Stimulated activated CD4-positive, alpha-beta T cell treated with anti-CD3 and anti-CD28 coated beads, Interleukin-12 subunit alpha, Interleukin-12 subunit beta, amount 100 ng/mL, for 24 hours (primary cell): ENCODE measurements at regions not wholly inside any gene's neighbourhood (a gene's known extent, or its start where the extent isn't known, plus 50 kb on each side); places are given as distances from the start of the nearest gene placed in this dataset.
"Not testable (repeated sequence)": the region's sequence is repeated elsewhere in the genome, so short reads cannot be mapped to it uniquely, and the experiment has no call there.

Experiments
- DNase-seq, 2 experiments: peaks; one replicate each; pipeline ENCODE4 v3.0.0-alpha.2; 2020; ENCODE audit warnings: low read depth in 2 of 2

- no peak for DNase-seq
Measured at GRCh38 chr4:110424144-110424543, 51.8 kb upstream of the ENPEP start.

DNA sequence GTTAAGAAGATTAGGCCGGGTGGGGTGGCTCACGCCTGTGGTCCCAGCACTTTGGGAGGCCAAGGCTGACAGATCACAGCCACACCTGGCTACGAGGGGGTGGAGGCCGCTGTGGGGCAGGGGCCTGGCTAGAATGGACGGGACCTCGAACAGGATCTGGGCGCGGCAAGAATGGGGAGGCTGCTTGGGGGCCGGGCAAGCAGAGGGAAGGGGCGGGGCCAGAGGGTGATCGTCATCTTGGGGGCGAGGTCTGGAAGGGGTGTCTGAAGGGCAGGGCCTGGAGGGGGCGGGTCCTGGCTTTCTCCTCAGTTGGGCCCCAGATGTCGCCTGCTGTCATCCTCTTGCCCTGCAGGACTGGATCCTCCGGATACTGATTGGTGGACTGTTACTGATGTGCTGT is 57.3 kb upstream of the ENPEP start:
- no peak for DNase-seq

DNA sequence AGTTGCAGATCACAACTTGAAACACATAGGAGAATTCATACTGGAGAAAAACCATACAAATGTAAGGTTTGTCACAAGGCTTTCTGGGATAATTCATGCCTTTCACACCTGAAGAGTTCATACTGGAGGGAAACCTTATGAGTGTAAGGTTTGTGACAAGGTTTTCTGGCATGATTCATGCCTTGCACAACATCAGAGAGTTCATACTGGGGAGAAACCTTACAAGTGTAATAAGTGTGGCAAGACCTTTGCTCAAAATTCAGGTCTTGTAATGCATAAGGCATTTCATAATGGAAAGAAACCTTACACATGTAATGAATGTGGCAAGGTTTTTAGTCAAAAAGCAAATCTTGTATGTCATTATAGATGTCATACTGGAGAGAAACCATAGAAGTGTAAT is 58.8 kb upstream of the ENPEP start:
- DNase-seq, result no peak

GRCh38 chr4:110415478-110415877 is 60.5 kb upstream of the ENPEP start:
- no peak for DNase-seq

DNA sequence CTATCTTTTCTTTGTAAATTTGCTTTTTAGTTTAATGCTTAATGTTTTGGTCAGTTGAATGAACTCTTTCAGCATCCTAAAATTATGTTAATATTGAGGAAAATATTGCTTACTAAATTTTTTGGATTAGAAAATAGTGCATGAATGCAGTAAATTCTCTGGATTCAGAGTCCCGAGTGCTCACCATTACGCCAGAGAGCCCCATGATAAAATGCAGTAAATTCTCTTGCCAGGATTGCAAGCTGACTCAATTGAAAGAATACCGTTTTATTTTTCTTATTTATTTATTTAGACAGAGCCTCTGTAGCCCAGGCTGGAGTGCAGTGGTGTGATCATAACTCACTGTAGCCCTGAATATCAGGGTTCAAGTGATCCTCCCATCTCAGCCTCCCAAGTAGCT is 60.9 kb upstream of the ENPEP start:
- DNase-seq, result no peak

- no peak for DNase-seq
Measured at GRCh38 chr4:110414561-110414920, 61.4 kb upstream of the ENPEP start.

GRCh38 chr4:110413807-110414560 is 62.0 kb upstream of the ENPEP start:
- not testable (repeated sequence) for DNase-seq

- DNase-seq, result no peak
Measured at GRCh38 chr4:110412354-110413065, 63.4 kb upstream of the ENPEP start.

GRCh38 chr4:110411574-110412011 is 64.4 kb upstream of the ENPEP start:
- DNase-seq, result no peak

GRCh38 chr4:110410853-110411573 is 64.9 kb upstream of the ENPEP start:
- not testable (repeated sequence) for DNase-seq

DNA sequence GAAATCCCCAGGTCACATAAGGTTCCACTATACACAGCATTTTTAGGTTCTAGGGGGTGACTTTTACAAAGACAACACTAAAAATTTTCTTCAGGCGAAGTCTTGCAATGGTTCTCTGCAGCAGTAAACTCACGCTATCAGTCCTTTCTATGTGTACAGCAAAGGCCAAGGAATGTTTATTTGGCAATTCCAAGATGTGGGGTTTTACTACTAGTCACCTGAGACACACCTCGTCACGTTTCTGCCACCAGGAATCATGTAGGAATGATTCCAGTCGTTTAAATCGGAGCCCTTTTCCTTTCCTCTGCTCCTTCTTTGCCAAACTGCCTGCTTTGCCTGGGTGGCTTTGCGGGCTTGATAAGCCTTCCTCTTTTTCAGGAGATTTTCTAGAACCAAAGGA is 75.9 kb upstream of the ENPEP start:
- no peak for DNase-seq

- not testable (repeated sequence) for DNase-seq
Measured at GRCh38 chr4:110399046-110399445, 76.9 kb upstream of the ENPEP start.

DNA sequence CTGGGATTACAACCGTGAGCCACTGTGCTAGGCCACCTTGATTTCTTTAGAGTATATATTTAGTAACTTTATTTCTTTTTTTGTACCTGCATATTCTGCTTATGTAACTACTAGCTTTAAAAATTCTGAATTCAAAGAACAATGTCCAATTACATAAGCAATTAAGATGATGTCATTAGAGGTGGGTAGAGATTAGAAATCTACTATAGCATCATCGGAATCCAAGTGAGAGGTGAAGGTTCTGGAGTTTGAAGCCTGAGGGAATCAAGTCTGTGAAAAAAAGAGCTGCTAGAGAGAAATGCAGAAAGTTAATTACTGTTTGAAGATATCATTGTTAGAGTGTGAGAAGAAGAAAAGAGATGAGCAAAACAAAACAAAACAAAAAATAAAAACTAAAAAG is 79.0 kb upstream of the ENPEP start:
- DNase-seq, result no peak

GRCh38 chr4:110395421-110395820 is 80.5 kb upstream of the ENPEP start:
- no peak for DNase-seq

GRCh38 chr4:110394871-110395270 is 81.1 kb upstream of the ENPEP start:
- DNase-seq, result no peak

DNA sequence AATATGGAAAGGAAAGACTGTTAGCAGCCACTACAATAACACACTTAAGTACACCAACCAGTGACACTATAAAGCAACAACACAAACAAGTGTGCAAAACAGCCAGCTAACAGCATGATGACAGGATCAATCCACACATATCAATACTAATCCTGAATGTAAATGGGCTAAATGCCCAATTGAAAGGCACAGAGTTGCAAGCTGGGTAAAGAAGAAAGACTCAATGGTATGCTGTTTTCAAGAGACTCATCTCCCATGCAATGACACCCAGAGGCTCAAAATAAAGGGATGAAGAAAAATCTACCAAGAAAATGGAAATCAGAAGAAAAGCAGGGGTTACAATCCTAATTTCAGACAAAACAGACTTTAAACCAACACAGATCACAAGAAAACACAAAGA is 94.2 kb upstream of the ENPEP start:
- DNase-seq, result no peak

DNA sequence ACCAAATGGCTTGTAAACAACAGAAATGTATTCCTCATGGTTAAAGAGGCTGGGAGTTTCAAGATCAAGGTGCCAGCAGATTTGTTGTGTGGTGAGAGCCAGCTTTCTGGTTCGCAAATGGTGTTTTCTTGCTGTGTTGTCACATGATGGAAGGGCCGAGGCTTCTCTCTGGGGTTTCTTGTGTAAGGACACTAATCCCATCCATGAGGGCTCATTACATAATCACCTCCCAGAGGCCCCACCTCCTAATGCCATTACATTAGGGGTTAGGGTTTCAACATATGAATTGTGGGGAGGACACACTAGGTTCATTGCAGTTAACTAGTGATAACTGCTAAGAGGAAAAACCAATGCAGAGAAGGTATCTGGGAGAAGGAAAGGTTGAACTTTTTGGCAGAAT is 103.5 kb upstream of the ENPEP start:
- no peak for DNase-seq

DNA sequence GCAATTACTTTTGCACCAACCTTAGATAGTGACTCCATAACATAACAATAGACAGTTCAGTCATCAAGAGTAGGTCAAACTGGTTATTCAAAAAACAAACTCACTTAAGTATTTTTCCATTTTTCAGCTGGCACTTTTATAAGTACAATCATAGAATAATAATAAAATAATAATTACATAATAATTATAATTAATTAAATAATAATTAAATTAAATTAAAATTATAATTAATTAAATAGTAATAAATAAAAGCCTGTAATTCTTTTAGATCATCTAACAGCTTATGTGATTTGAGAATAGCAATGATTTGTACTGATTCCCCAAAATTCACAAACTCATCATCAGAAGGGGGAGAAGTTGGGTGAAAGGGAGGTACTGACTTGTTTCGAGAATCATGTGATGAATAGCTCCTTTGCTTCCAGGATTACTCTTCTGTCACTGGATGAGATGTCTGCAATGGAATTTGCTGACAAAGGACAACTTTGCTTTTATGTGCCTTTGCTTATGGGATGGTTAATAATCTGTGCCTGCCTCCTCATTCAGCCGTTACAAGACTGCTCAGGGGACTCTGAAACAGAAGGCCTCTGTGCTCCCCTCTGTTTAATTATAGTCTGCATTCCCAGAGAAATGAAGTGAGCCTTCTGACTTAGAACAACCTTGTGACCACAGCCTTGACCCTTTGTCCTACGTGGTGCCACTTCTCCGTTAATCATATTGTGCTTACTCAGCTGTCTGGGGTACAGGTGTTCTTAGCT is 104.8 kb upstream of the ENPEP start:
- DNase-seq, result no peak

DNA sequence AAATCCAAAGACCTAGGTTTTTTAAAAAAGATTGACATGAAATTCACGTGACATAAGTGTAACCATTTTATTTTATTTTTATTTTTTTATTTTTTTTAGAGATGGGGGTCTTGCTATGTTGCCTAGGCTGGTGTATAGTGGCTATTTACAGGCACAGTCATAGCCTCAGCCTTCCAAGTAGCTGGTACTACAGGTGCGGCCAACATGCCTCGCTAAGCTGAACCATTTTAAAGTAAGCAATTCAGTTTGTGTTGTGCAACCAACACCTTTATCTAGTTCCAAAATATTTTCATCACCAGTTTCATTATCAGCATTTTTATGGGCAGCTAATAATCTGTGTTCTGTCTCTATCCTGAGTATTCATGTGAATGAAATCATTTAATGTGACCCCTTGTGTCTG is 107.5 kb upstream of the ENPEP start:
- DNase-seq, result no peak

- no peak for DNase-seq
Measured at GRCh38 chr4:110367156-110367555, 108.8 kb upstream of the ENPEP start.

GRCh38 chr4:110365761-110366160 is 110.2 kb upstream of the ENPEP start:
- DNase-seq, result no peak

DNA sequence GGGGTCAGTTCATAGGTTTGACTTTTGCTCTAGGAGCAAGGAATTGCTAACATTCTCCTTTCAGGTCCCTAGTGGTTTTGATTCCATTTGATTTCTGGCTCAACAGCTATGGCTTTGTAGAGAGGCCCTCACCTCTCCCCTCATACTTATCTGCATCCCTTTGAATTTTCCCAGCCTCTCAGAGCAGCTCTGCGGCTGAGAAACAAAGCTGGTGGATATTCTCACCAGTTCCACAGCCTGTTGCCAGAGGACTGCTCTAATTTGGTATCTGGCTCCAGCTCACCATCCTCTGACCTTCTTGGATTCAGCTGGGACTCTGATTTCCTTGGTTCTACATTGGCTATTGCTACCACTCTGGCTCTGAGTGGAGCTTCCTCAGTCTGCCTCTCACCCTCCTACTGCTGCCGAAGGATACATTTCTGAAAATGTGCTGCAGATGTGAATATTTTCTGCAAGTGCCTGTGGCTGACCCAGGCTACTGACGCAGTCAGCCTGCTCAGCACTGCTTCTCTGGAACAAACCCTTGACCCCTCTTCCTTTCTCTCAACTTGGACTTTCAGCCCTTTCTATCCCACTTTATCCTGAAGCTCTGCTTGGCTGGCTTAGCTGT is 110.9 kb upstream of the ENPEP start:
- DNase-seq, result no peak
